ENCODE measurements at regions not wholly inside any gene's neighbourhood (a gene's known extent, or its start where the extent isn't known, plus 50 kb on each side); places are given as distances from the start of the nearest gene placed in this dataset.

DNA sequence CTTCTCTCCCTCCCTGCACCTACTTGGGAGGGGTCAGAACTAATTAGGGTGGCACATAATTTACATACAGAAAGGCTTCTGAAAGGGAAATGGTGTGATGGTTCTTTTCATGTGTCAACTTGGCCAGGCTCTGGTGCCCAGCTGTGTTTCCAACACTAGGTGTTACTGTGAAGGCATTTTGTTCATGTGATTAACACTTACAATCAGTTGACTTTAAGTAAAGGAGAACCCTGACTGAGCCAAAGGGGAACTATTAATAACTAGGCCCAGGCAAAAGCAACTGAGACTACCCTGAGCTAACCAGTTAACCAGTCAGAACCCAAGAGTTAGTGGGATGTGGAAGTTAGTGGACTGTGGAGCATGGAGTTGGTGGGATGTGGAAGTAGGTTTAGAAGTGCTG, 114.9 kb downstream of the SEC16B start:
- Histone ChIP-seq H3K27me3 (ENCODE audit: control insufficient read depth, insufficient read depth, low read length) (no peaks in the 10 kb centered on the region), H3K4me3 (ENCODE audit: low read depth, low read length) (no peak overlapping the region), H3K36me3 (ENCODE audit: control insufficient read depth, insufficient read depth, low read length) (no peaks in the 10 kb centered on the region)
- DNase-seq (ENCODE audit: low read depth), result no peak
- TF ChIP-seq, protein P1, sequence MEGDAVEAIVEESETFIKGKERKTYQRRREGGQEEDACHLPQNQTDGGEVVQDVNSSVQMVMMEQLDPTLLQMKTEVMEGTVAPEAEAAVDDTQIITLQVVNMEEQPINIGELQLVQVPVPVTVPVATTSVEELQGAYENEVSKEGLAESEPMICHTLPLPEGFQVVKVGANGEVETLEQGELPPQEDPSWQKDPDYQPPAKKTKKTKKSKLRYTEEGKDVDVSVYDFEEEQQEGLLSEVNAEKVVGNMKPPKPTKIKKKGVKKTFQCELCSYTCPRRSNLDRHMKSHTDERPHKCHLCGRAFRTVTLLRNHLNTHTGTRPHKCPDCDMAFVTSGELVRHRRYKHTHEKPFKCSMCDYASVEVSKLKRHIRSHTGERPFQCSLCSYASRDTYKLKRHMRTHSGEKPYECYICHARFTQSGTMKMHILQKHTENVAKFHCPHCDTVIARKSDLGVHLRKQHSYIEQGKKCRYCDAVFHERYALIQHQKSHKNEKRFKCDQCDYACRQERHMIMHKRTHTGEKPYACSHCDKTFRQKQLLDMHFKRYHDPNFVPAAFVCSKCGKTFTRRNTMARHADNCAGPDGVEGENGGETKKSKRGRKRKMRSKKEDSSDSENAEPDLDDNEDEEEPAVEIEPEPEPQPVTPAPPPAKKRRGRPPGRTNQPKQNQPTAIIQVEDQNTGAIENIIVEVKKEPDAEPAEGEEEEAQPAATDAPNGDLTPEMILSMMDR (IDR thresholded peaks at IDR 0.05; ENCODE audit: insufficient read depth, low read length, poor library complexity, severe bottlenecking), result no peak

DNA sequence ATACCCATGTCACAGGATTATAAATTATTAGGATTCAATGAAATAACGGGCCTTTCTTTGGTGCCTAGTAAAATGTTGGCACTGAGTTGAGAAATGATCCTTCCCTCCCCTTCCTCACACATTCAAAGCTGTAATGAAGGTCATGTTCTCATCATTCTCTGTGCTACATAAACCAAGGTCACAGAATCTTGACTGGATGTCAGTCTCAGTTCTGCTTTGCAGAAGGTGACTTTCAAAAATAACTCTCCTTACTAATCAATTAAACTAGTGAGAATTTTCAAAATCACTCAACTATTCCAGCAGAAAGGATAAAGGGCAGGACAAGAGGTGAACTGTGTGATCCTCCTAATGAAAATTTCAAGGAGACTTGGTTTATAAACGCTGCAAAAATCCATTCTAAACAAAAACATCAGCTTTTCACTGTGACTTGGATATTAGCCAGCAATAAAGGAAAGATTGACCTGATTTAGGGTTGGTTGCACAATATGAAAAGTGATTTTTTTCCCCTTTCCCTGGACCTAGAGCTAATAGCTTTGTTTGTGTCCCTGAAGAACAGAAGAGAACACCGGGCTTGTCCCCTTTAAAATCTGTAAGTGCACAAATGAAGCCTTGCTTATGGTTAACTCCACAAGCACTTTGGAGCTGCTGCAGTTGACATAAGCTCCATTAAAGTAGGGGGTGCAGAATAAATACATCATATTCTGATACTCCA, 120.1 kb downstream of the SEC16B start:
- H3K36me3 ChIP-seq (ENCODE audit: control insufficient read depth, insufficient read depth, low read length), result no peaks in the 10 kb centered on the region
- no peaks in the 10 kb centered on the region for H3K27me3 ChIP-seq (ENCODE audit: control insufficient read depth, insufficient read depth, low read length)
- no peak for DNase-seq (ENCODE audit: low read depth)
- H3K4me3 ChIP-seq (ENCODE audit: low read depth, low read length), result no peak overlapping the region
- TF ChIP-seq, protein P1 (IDR thresholded peaks at IDR 0.05; ENCODE audit: insufficient read depth, low read length, poor library complexity, severe bottlenecking), result no peak

DNA sequence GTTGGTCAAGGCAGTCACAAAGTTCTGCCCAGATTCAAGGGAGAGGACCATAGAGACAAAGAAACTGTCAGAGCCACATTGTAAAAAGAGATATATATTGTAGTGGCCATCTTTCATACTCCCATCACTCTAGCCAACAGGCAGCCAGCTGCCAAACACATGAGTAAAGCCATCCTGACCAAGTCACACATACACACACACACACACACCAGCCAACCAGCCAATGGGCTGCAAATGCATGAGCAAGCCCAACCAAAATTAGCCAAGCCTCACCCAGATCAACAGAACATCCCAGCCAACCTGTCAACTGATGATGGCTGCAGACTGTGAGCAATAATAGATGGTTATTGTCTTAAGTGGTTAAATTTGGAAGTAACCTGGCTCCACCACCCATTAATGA, 120.7 kb downstream of the SEC16B start:
- no peak for DNase-seq (ENCODE audit: low read depth)
- no peak overlapping the region for H3K4me3 ChIP-seq (ENCODE audit: low read depth, low read length)
- H3K36me3 ChIP-seq (ENCODE audit: control insufficient read depth, insufficient read depth, low read length), result no peaks in the 10 kb centered on the region
- H3K27me3 ChIP-seq (ENCODE audit: control insufficient read depth, insufficient read depth, low read length), result no peaks in the 10 kb centered on the region
- TF ChIP-seq, protein P1 (IDR thresholded peaks at IDR 0.05; ENCODE audit: insufficient read depth, low read length, poor library complexity, severe bottlenecking), result no peak

DNA sequence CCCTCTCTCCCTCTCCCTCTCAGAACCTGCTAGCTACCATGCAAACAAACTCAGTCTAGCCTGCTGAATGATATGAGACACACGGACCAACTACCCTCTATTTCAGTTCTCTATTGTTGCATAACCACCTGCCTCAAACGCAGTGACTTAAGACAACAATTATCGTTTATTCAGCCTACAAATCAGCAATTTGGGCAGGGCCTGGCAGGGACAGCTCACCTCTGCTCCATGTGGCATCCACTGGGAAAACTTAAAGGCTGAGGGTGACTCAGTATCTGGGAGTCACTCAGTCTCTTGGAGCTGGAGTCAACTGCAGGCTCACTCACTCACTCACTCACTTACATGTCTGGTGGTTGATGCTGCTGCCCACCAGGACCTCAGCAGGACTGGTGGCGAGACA, 121.3 kb downstream of the SEC16B start:
- Histone ChIP-seq H3K27me3 (ENCODE audit: control insufficient read depth, insufficient read depth, low read length) (no peaks in the 10 kb centered on the region), H3K4me3 (ENCODE audit: low read depth, low read length) (no peak overlapping the region), H3K36me3 (ENCODE audit: control insufficient read depth, insufficient read depth, low read length) (no peaks in the 10 kb centered on the region)
- TF ChIP-seq, protein P1 (IDR thresholded peaks at IDR 0.05; ENCODE audit: insufficient read depth, low read length, poor library complexity, severe bottlenecking), result no peak
- no peak for DNase-seq (ENCODE audit: low read depth)

DNA sequence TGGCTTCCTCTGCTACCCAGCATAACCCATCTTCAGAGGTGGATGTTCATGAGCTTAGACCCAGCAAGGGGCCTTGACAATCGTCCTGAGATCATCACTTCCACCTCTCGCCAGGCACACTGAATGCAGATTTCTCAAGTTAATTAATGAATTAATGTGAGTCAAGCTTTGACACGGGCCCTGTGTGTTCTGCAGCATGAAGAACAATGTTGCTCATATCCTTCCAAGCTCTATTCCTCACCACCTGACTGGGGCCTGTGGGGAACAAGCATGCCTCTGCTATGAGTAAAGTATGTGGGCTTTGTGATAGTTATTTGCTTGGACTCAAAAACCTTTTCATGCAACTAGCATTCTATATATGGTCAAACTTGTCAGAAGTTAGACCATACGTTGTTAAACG, 122.0 kb downstream of the SEC16B start:
- TF ChIP-seq, protein P1 (IDR thresholded peaks at IDR 0.05; ENCODE audit: insufficient read depth, low read length, poor library complexity, severe bottlenecking), result no peak
- no peaks in the 10 kb centered on the region for H3K27me3 ChIP-seq (ENCODE audit: control insufficient read depth, insufficient read depth, low read length)
- H3K36me3 ChIP-seq (ENCODE audit: control insufficient read depth, insufficient read depth, low read length), result no peaks in the 10 kb centered on the region
- peak; percentile 73 for DNase-seq (ENCODE audit: low read depth)
- no peak overlapping the region for H3K4me3 ChIP-seq (ENCODE audit: low read depth, low read length)

DNA sequence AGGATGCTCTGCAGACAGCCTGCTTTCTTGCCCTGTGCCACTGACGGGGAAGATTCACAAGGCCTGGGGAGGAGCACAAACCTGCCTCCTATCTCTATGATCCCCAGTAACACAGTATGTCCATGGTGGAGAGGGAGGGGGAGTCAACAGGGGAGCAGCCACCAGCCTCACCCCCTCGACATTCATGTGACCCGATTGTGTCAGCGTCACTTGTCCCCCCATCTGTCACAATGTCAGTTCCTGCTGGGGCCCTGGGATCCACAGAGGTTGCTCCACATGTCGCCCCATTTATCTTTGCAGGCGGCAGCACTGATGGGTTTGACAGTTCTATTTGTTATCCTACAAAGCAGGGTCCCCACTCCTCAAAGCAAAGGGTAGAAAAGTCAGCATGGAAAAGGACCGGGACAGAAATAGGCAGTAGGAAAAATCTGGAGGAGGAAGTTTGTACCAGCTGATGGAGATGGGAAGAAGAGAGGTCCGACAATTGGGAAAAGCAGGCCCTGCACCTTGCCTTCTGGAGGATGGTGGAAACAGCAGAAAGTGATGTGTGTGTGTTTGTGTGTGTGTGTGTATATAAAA, 130.9 kb downstream of the SEC16B start:
- Histone ChIP-seq H3K27me3 (ENCODE audit: control insufficient read depth, insufficient read depth, low read length) (no peaks in the 10 kb centered on the region), H3K36me3 (ENCODE audit: control insufficient read depth, insufficient read depth, low read length) (no peaks in the 10 kb centered on the region), H3K4me3 (ENCODE audit: low read depth, low read length) (no peak overlapping the region)
- no peak for DNase-seq (ENCODE audit: low read depth)
- TF ChIP-seq, protein P1 (IDR thresholded peaks at IDR 0.05; ENCODE audit: insufficient read depth, low read length, poor library complexity, severe bottlenecking), result no peak

All from kidney epithelial cell (primary cell).